ENCODE measurements at regions not wholly inside any gene's neighbourhood (a gene's known extent, or its start where the extent isn't known, plus 50 kb on each side); places are given as distances from the start of the nearest gene placed in this dataset.

GRCh38 chr10:124257781-124258180 is 160.9 kb downstream of the OAT start:
- H3T11ph ChIP-seq (ENCODE audit: low read length), result no peak overlapping the region
- H2BK20ac ChIP-seq (ENCODE audit: low read depth, low read length, poor library complexity, severe bottlenecking), result no peak overlapping the region
- H4K91ac ChIP-seq (ENCODE audit: insufficient read length, low read depth, low read length), result no peak overlapping the region
- no peak overlapping the region for H2AK5ac ChIP-seq (ENCODE audit: insufficient read length, low read length)
- no peak overlapping the region for H3K9ac ChIP-seq (ENCODE audit: extremely low read depth, insufficient read length, low read length)
- no peaks in the 10 kb centered on the region for H3K9me3 ChIP-seq (ENCODE audit: control insufficient read depth, low read depth, low read length)
- no peak overlapping the region for H2BK5ac ChIP-seq (ENCODE audit: insufficient read length, low read length)
- no peak overlapping the region for H2BK15ac ChIP-seq (ENCODE audit: low read depth, low read length)
- TF ChIP-seq, protein P1, sequence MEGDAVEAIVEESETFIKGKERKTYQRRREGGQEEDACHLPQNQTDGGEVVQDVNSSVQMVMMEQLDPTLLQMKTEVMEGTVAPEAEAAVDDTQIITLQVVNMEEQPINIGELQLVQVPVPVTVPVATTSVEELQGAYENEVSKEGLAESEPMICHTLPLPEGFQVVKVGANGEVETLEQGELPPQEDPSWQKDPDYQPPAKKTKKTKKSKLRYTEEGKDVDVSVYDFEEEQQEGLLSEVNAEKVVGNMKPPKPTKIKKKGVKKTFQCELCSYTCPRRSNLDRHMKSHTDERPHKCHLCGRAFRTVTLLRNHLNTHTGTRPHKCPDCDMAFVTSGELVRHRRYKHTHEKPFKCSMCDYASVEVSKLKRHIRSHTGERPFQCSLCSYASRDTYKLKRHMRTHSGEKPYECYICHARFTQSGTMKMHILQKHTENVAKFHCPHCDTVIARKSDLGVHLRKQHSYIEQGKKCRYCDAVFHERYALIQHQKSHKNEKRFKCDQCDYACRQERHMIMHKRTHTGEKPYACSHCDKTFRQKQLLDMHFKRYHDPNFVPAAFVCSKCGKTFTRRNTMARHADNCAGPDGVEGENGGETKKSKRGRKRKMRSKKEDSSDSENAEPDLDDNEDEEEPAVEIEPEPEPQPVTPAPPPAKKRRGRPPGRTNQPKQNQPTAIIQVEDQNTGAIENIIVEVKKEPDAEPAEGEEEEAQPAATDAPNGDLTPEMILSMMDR (conservative IDR thresholded peaks at IDR 0.05), result no peak
- peaks cover 0 to 6% (median 3%) of the 10 kb centered on the region in 3 experiments; a peak in 4 of 7 replicates for H3K36me3 Mint-ChIP-seq (ENCODE audit: insufficient read depth in 1 of 3, low read depth in 3 of 3)
- no peak for DNase-seq
- H4K20me1 ChIP-seq (ENCODE audit: control insufficient read depth, insufficient read depth, insufficient read length), result no peaks in the 10 kb centered on the region
- H3K23ac ChIP-seq (ENCODE audit: insufficient read length, low read depth, low read length), result no peak overlapping the region
- no peak overlapping the region for H3K56ac ChIP-seq (ENCODE audit: insufficient read length, low read depth, low read length)
- H3K4me1 Mint-ChIP-seq, result peaks cover 0 to 3% of the 10 kb centered on the region in 2 experiments; a peak in 1 of 4 replicates
- H3K27me3 ChIP-seq (ENCODE audit: insufficient read depth, low read length), result no peaks in the 10 kb centered on the region
- H3K27ac Mint-ChIP-seq, result no peak overlapping the region
- no peaks in the 10 kb centered on the region for H3K23me2 ChIP-seq (ENCODE audit: insufficient read length, low read depth, low read length, poor library complexity, severe bottlenecking)
- no peak overlapping the region for H3K14ac ChIP-seq (ENCODE audit: insufficient read depth, low read length)
- H2AFZ ChIP-seq (ENCODE audit: low read length), result no peak overlapping the region
- H2BK120ac ChIP-seq (ENCODE audit: low read depth, low read length, poor library complexity, severe bottlenecking), result no peak overlapping the region
- no peak overlapping the region for H4K5ac ChIP-seq (ENCODE audit: insufficient read length, low read depth, low read length)
- no peak overlapping the region for H3K4ac ChIP-seq (ENCODE audit: low read depth, low read length)
- no peaks in the 10 kb centered on the region for H3K4me1 ChIP-seq (ENCODE audit: insufficient read depth, low read length)
- H3K9me3 Mint-ChIP-seq, result peaks cover 10 to 13% of the 10 kb centered on the region in 2 experiments; a peak in 4 of 5 replicates
- H3K79me2 ChIP-seq (ENCODE audit: insufficient read depth, low read length), result no peaks in the 10 kb centered on the region
- no peaks in the 10 kb centered on the region for H3K79me1 ChIP-seq (ENCODE audit: insufficient read depth, low read depth, low read length, poor library complexity, severe bottlenecking)
- H4K8ac ChIP-seq (replicated peaks; ENCODE audit: insufficient read length, low read depth, low read length), result no peak overlapping the region
- no peak overlapping the region for H3K4me3 Mint-ChIP-seq
- no peak overlapping the region for H2BK12ac ChIP-seq (ENCODE audit: insufficient read length, low read depth, low read length)
- WGBS (ENCODE audit: extremely low coverage, insufficient read length, low lambda C conversion rate), result no CpG with 5 or more reads among the region's 6 CpGs
- no peak overlapping the region for H3K18ac ChIP-seq (ENCODE audit: insufficient read length, low read depth, low read length)
- H3K27ac ChIP-seq (ENCODE audit: insufficient read length, low read depth, low read length), result no peak overlapping the region
- no peak overlapping the region for H3K4me2 ChIP-seq (ENCODE audit: insufficient read depth, insufficient read length, low read length)
- H3K27me3 Mint-ChIP-seq (ENCODE audit: low read depth), result peaks cover 6% of the 10 kb centered on the region; the same call in 1 of the 2 replicates
